HEK293 (cell line): ENCODE measurements at regions not wholly inside any gene's neighbourhood (a gene's known extent, or its start where the extent isn't known, plus 50 kb on each side); places are given as distances from the start of the nearest gene placed in this dataset.
"Not testable (repeated sequence)": the region's sequence is repeated elsewhere in the genome, so short reads cannot be mapped to it uniquely, and the experiment has no call there.

ENCODE experiments used
- CTCF ChIA-PET: fragments of 350-600 bp; formaldehyde crosslinking; extraction: SDS; loops from one replicate; lab custom pipeline; 2021; ENCODE audit warnings: antibody characterized with exemption; lab: Yijun Ruan, JAX
- POLR2A ChIA-PET: fragments of 300-600 bp; formaldehyde crosslinking; extraction: SDS; loops from one replicate; lab custom pipeline; 2020; ENCODE audit warnings: antibody characterized with exemption, inconsistent platforms; lab: Yijun Ruan, JAX
- H3K27ac ChIP-seq: fragments of 200-500 bp; sonication (Bioruptor generic); 2 replicates; pipeline ENCODE4 v1.5.1; 2014; ENCODE audit warnings: low read depth, low read length, control low read depth, inconsistent platforms; ENCODE audit errors: extremely low read depth
- H3K36me3 ChIP-seq, 2 experiments: fragments of 200-500 bp in 1 of 2; sonication (Bioruptor generic) in 1 of 2; 1 replicate in 1 of 2; 2 replicates in 1 of 2; pipeline ENCODE4 v1.5.1; 2014 to 2017; ENCODE audit warnings: inconsistent platforms in 2 of 2, low read length in 2 of 2; ENCODE audit not compliant: control insufficient read depth in 2 of 2, insufficient read depth in 1 of 2
- H3K4me1 ChIP-seq: fragments of 200-500 bp; sonication (Bioruptor generic); 2 replicates; pipeline ENCODE4 v1.5.1; 2014; ENCODE audit warnings: mild to moderate bottlenecking, low read length, inconsistent platforms; ENCODE audit not compliant: control insufficient read depth, insufficient read depth
- H3K4me3 ChIP-seq: 2 replicates; pipeline ENCODE4 v1.5.1; 2011; ENCODE audit warnings: low read depth, mild to moderate bottlenecking, control low read depth, low read length, moderate library complexity
- H3K9me3 ChIP-seq: fragments of 200-500 bp; sonication (Bioruptor generic); 2 replicates; pipeline ENCODE4 v1.5.1; 2014; ENCODE audit warnings: low read depth, low read length, inconsistent platforms; ENCODE audit not compliant: control insufficient read depth, insufficient read depth
- GLI2 ChIP-seq: fragments of 450-650 bp; formaldehyde crosslinking; IDR thresholded peaks from 2 replicates; pipeline ENCODE4; 2017; ENCODE audit warnings: missing biosample characterization, missing genetic modification characterization, low read depth, borderline replicate concordance
- HOXA7 ChIP-seq: sonication (generic); formaldehyde crosslinking; IDR thresholded peaks from 2 replicates; pipeline ENCODE4 v1.8.1; 2022; ENCODE audit warnings: missing genetic modification reagents, borderline replicate concordance
- PRDM2 ChIP-seq: fragments of 450-650 bp; formaldehyde crosslinking; IDR thresholded peaks from 2 replicates; pipeline ENCODE4 v1.5.1; 2016; ENCODE audit warnings: missing biosample characterization, missing genetic modification characterization, borderline replicate concordance
- SETDB1 ChIP-seq: IDR thresholded peaks from one replicate; pipeline ENCODE4 v1.6.1; 2017; ENCODE audit warnings: mild to moderate bottlenecking, low read length, moderate library complexity, mixed read lengths; ENCODE audit not compliant: insufficient read length
- TCF7L2 ChIP-seq: IDR thresholded peaks from 2 replicates; pipeline ENCODE4 v1.6.1; 2011; ENCODE audit warnings: low read depth, mild to moderate bottlenecking, inconsistent platforms, low read length, moderate library complexity, borderline replicate concordance
- ZNF16 ChIP-seq: fragments of 450-650 bp; formaldehyde crosslinking; IDR thresholded peaks from 2 replicates; pipeline ENCODE4 v1.5.1; 2016; ENCODE audit warnings: low read depth, missing biosample characterization, missing genetic modification characterization
- ZNF174 ChIP-seq: fragments of 450-650 bp; formaldehyde crosslinking; IDR thresholded peaks from 2 replicates; pipeline ENCODE4 v1.5.0; 2017; ENCODE audit warnings: missing biosample characterization, mild to moderate bottlenecking, missing genetic modification characterization
- ZNF175 ChIP-seq: fragments of 450-650 bp; formaldehyde crosslinking; IDR thresholded peaks from 2 replicates; pipeline ENCODE4 v1.5.1; 2016; ENCODE audit warnings: missing biosample characterization, missing genetic modification characterization
- ZNF2 ChIP-seq: fragments of 450-650 bp; formaldehyde crosslinking; IDR thresholded peaks from 2 replicates; pipeline ENCODE4 v1.5.1; 2016; ENCODE audit warnings: missing biosample characterization, missing genetic modification characterization
- ZNF211 ChIP-seq: fragments of 450-650 bp; formaldehyde crosslinking; IDR thresholded peaks from 2 replicates; pipeline ENCODE4 v1.5.1; 2016; ENCODE audit warnings: low read depth, missing biosample characterization, missing genetic modification characterization
- ZNF324 ChIP-seq: fragments of 450-650 bp; formaldehyde crosslinking; IDR thresholded peaks from 2 replicates; pipeline ENCODE4 v1.5.1; 2016; ENCODE audit warnings: missing biosample characterization, missing genetic modification characterization
- ZNF596 ChIP-seq: fragments of 450-650 bp; IDR thresholded peaks from 2 replicates; pipeline ENCODE4 v1.5.0; 2018; ENCODE audit warnings: missing biosample characterization, mild to moderate bottlenecking, missing genetic modification characterization, moderate library complexity
- ZNF776 ChIP-seq: fragments of 450-650 bp; formaldehyde crosslinking; IDR thresholded peaks from 2 replicates; pipeline ENCODE4 v1.5.0; 2017; ENCODE audit warnings: missing biosample characterization, missing genetic modification characterization, borderline replicate concordance
- ZNF777 ChIP-seq: fragments of 450-650 bp; formaldehyde crosslinking; IDR thresholded peaks from 2 replicates; pipeline ENCODE4 v1.5.1; 2017; ENCODE audit warnings: missing biosample characterization, missing genetic modification characterization, borderline replicate concordance
- ZSCAN30 ChIP-seq: fragments of 450-650 bp; IDR thresholded peaks from 2 replicates; pipeline ENCODE4 v1.5.1; 2018; ENCODE audit warnings: missing biosample characterization, mild to moderate bottlenecking, missing genetic modification characterization, moderate library complexity

- TF ChIP-seq ZNF596 = no peak
Observed at GRCh38 chr10:52950578-52950977, 178.0 kb upstream of the MBL2 start (continued).

GRCh38 chr10:52949899-52950298 lies 177.3 kb upstream of the MBL2 start:
- Histone ChIP-seq H3K4me3 (no peak overlapping the region), H3K36me3 (no peaks in the 10 kb centered on the region), H3K4me1 (no peaks in the 10 kb centered on the region), H3K27ac (no peak overlapping the region), H3K9me3 (no peaks in the 10 kb centered on the region)
- TF ChIP-seq ZNF2 (no peak), PRDM2 (no peak), TCF7L2 (peak; percentile 46; the same call in 1 of the 2 replicates)
- ChIA-PET POLR2A (no interaction called here), CTCF (interaction anchor here (0.6 to 3.0 kb wide), 5 partner anchors 9 to 259 kb away, joined by 3 to 13 read pairs (median 3); no protein-coding TSS in a partner anchor)

GRCh38 chr10:52946486-52946885 lies 173.9 kb upstream of the MBL2 start:
- Histone ChIP-seq H3K27ac (no peak overlapping the region), H3K9me3 (no peaks in the 10 kb centered on the region), H3K4me1 (no peaks in the 10 kb centered on the region), H3K36me3 (no peaks in the 10 kb centered on the region), H3K4me3 (no peak overlapping the region)
- CTCF ChIA-PET = no interaction called here
- POLR2A ChIA-PET = no interaction called here
- no peak for TF ChIP-seq GLI2 (tag by site-specific recombination)
- no peak for TF ChIP-seq HOXA7 (CRISPR knock-in tag)
- TF ChIP-seq ZNF776 = no peak
- no peak for TF ChIP-seq ZNF16 (tag by site-specific recombination)
- TF ChIP-seq ZSCAN30 (tag by site-specific recombination) = no peak
- no peak for TF ChIP-seq ZNF175 (tag by site-specific recombination)
- no peak for TF ChIP-seq ZNF777 (tag by site-specific recombination)
- TF ChIP-seq ZNF174 (tag by site-specific recombination) = no peak
- TF ChIP-seq ZNF211 (tag by site-specific recombination) = no peak
- no peak for TF ChIP-seq ZNF324
- no peak for TF ChIP-seq SETDB1
- TF ChIP-seq, all 188 proteins: peak for 0

GRCh38 chr10:52945521-52945920 lies 172.9 kb upstream of the MBL2 start:
- H3K36me3 ChIP-seq, H3K4me1 ChIP-seq, POLR2A ChIA-PET, H3K9me3 ChIP-seq, H3K4me3 ChIP-seq, CTCF ChIA-PET, H3K27ac ChIP-seq: not testable (repeated sequence)
